MCF 10A (cell line): ENCODE measurements at regions not wholly inside any gene's neighbourhood (a gene's known extent, or its start where the extent isn't known, plus 50 kb on each side); places are given as distances from the start of the nearest gene placed in this dataset.

Experiments used
- BruUV-seq: library from RNA; stranded (reverse); fragments of 400-500 nt; replicated peaks from 2 replicates; lab custom pipeline; 2021; lab: Mats Ljungman, UMichigan
- CTCF ChIA-PET: fragments of 300-600 bp; sonication (Branson Sonifier 250); formaldehyde crosslinking; extraction: SDS; loops from one replicate; lab custom pipeline; 2021; ENCODE audit warnings: antibody characterized with exemption, inconsistent platforms; lab: Yijun Ruan, JAX
- POLR2A ChIA-PET: fragments of 300-600, 350-650 bp; sonication (Branson Sonifier 250); formaldehyde crosslinking; extraction: SDS; loops from one replicate; lab custom pipeline; 2020; ENCODE audit warnings: antibody characterized with exemption, inconsistent platforms; lab: Yijun Ruan, JAX
- DNase-seq: peaks from one replicate; pipeline ENCODE4 v3.0.0-alpha.2; 2018; ENCODE audit not compliant: unreplicated experiment
- H3K27ac Mint-ChIP-seq: one replicate; pipeline ENCODE4 v1.8.0; 2022; ENCODE audit warnings: mild to moderate bottlenecking, low read depth, mixed read lengths; ENCODE audit not compliant: unreplicated experiment
- H3K27me3 Mint-ChIP-seq: one replicate; pipeline ENCODE4 v1.8.0; 2022; ENCODE audit warnings: mixed read lengths; ENCODE audit not compliant: insufficient read depth, unreplicated experiment
- H3K36me3 Mint-ChIP-seq: one replicate; pipeline ENCODE4 v1.8.0; 2022; ENCODE audit warnings: mild to moderate bottlenecking, moderate library complexity, mixed read lengths; ENCODE audit not compliant: insufficient read depth, unreplicated experiment
- H3K4me1 Mint-ChIP-seq: one replicate; pipeline ENCODE4 v1.8.0; 2022; ENCODE audit warnings: mixed read lengths; ENCODE audit not compliant: insufficient read depth, unreplicated experiment
- H3K4me3 Mint-ChIP-seq: one replicate; pipeline ENCODE4 v1.8.0; 2022; ENCODE audit warnings: mild to moderate bottlenecking, moderate library complexity, mixed read lengths; ENCODE audit not compliant: unreplicated experiment
- H3K9me3 Mint-ChIP-seq: one replicate; pipeline ENCODE4 v1.8.0; 2022; ENCODE audit warnings: mixed read lengths; ENCODE audit not compliant: unreplicated experiment
- CTCF ChIP-seq: fragments of 200-600 bp; IDR thresholded peaks from one replicate; pipeline ENCODE4 v1.8.0; 2022; ENCODE audit warnings: antibody characterized with exemption, mild to moderate bottlenecking; ENCODE audit not compliant: unreplicated experiment
- intact Hi-C: fragments of 100-400 bp; cut with micrococcal nuclease; formaldehyde crosslinking; loops from 2 replicates; pipeline ENCODE4 v1.14.1; 2022

DNA sequence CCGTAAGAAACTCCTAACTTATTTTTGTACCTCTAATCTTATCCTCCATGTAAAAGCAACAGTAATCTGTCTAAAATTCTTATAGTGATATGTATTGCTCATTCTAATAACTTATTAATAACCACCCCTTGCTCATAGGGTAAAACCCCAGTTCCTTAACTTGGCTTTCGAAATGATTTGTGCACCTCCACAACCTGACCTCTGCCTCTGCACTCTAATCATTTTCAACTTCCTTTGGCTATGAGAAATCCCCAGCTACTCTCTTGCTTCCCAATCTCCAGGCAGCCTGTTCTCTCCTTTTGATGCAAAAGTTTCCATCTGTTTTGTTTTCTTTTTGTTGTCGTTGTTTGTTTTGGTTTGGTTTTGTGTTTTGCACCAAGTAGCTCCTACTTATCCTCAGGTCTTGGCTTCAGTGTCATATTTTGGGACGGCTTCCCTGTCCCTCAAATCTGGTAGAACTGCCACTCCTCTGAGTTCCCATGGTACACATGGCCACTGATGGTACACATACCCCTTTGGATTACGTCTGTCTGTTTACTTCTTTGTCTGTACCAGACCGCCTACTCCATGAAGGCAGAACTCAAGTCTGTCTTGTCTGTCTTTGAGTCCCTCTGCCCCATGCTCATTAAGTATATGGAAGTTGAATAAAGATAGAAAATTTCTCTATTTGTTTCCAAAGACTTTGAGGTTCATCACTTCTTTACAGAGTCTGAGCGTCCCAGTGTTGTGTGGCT is 105.6 kb upstream of the TGFBR2 start:
- Mint-ChIP-seq H3K36me3 (no peaks in the 10 kb centered on the region), H3K4me3 (no peak overlapping the region), H3K27ac (peak overlapping the region; percentile 68), H3K4me1 (peaks cover 46% of the 10 kb centered on the region), H3K9me3 (peaks cover 6% of the 10 kb centered on the region), H3K27me3 (no peaks in the 10 kb centered on the region)
- no TSS peak for BruUV-seq
- POLR2A ChIA-PET = no interaction called here
- intact Hi-C loops = no loop called here
- TF ChIP-seq CTCF = no peak
- CTCF ChIA-PET = no interaction called here
- no peak for DNase-seq

DNA sequence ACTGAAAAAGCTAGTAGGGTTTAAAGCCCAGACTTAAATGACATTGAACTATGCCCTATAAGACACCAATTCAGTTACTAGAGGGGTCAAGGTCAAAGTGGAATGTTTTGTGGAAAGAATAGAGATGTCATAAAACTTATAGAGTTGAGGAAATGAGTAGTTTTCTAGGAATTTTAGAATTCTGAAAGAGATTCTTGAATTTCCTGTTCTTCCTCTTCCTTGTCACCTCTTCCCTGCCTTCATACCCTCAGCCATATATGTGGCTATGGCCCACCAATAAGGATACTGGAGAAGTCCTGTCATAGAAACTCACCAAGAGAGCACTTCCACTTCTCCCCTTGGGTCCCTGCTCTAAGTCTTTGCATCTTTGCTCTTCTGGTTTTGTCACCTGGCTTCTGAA is 104.9 kb upstream of the TGFBR2 start:
- CTCF ChIA-PET = no interaction called here
- no TSS peak for BruUV-seq

GRCh38 chr3:30502051-30502741 is 104.2 kb upstream of the TGFBR2 start:
- H3K9me3 Mint-ChIP-seq = peaks cover 6% of the 10 kb centered on the region
- no peak for DNase-seq
- ChIA-PET CTCF (no interaction called here), POLR2A (interaction anchor here (0.7 to 2.0 kb wide), 11 partner anchors 9 to 215 kb away, joined by 3 to 12 read pairs (median 4); no protein-coding TSS in a partner anchor)
- H3K4me3 Mint-ChIP-seq = no peak overlapping the region
- H3K4me1 Mint-ChIP-seq = peaks cover 33% of the 10 kb centered on the region
- peak overlapping the region; percentile 68 for H3K27ac Mint-ChIP-seq
- H3K36me3 Mint-ChIP-seq = no peaks in the 10 kb centered on the region
- no peak for TF ChIP-seq CTCF
- no TSS peak for BruUV-seq
- intact Hi-C loops = no loop called here
- H3K27me3 Mint-ChIP-seq = no peaks in the 10 kb centered on the region

More for the DNA sequence above, 104.9 kb upstream of the TGFBR2 start:
- H3K4me3 Mint-ChIP-seq = no peak overlapping the region
- H3K4me1 Mint-ChIP-seq = peaks cover 39% of the 10 kb centered on the region
- intact Hi-C loops = no loop called here
- H3K27ac Mint-ChIP-seq = peak overlapping the region; percentile 68
- POLR2A ChIA-PET = interaction anchor here (0.9 to 2.0 kb wide), 4 partner anchors 9 to 158 kb away, joined by 3 to 6 read pairs (median 5); no protein-coding TSS in a partner anchor
- H3K36me3 Mint-ChIP-seq = no peaks in the 10 kb centered on the region
- peaks cover 6% of the 10 kb centered on the region for H3K9me3 Mint-ChIP-seq
- no peak for DNase-seq
- no peaks in the 10 kb centered on the region for H3K27me3 Mint-ChIP-seq
- TF ChIP-seq CTCF = no peak

GRCh38 chr3:30502742-30503073 is 103.7 kb upstream of the TGFBR2 start:
- Mint-ChIP-seq H3K27me3 (no peaks in the 10 kb centered on the region), H3K4me1 (peaks cover 32% of the 10 kb centered on the region), H3K9me3 (peaks cover 6% of the 10 kb centered on the region), H3K36me3 (no peaks in the 10 kb centered on the region), H3K27ac (peak overlapping the region; percentile 68), H3K4me3 (no peak overlapping the region)
- POLR2A ChIA-PET = interaction anchor here (0.7 to 2.0 kb wide), 12 partner anchors 9 to 216 kb away, joined by 3 to 12 read pairs (median 4); no protein-coding TSS in a partner anchor
- intact Hi-C loops = no loop called here
- no TSS peak for BruUV-seq
- CTCF ChIA-PET = interaction anchor here (0.7 kb wide), 1 partner anchor 11 kb away, joined by 3 read pairs; no protein-coding TSS in a partner anchor
- DNase-seq = peak; percentile 43
- TF ChIP-seq CTCF = no peak
